ENCODE measurements at regions not wholly inside any gene's neighbourhood (a gene's known extent, or its start where the extent isn't known, plus 50 kb on each side); places are given as distances from the start of the nearest gene placed in this dataset.

GRCh38 chr20:60254901-60255411 is 296.7 kb downstream of the CDH26 start:
- TF ChIP-seq CTCF (IDR thresholded peaks at IDR 0.05; ENCODE audit: insufficient read depth, low read length, poor library complexity, severe bottlenecking), result no peak
- TF ChIP-seq EZH2phosphoT487 (conservative IDR thresholded peaks at IDR 0.05; ENCODE audit: low read length), result no peak
